ENCODE measurements at regions not wholly inside any gene's neighbourhood (a gene's known extent, or its start where the extent isn't known, plus 50 kb on each side); places are given as distances from the start of the nearest gene placed in this dataset.
"Not testable (repeated sequence)": the region's sequence is repeated elsewhere in the genome, so short reads cannot be mapped to it uniquely, and the experiment has no call there.

DNA sequence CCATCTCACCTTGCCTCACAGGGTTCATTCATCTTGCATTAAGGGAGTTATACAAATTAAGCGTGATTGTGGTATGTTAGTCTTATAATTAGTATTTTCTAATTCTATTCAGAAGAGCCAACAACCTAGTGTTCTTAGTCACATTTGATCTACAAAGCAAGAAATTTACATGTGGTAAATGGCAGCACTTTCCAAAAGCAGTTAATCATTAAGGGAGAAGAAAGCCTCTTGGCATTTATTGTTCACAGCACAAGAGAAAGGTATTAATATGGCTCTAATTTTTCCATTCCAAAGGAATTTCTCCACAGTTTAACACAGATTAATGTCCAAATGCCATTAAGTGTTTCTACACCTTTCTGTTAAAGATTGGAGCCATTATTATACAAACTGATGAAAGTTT is 1077.1 kb downstream of the ZPLD1 start:
- H3K4me3 ChIP-seq (ENCODE audit: low read depth in 1 of 2, low read length in 2 of 2) = no peak overlapping the region
- no peaks in the 10 kb centered on the region for H3K36me3 ChIP-seq (ENCODE audit: control insufficient read depth in 1 of 2, insufficient read depth in 2 of 2, low read length in 2 of 2)
- peaks cover 0 to 1% of the 10 kb centered on the region in 2 donors for H3K9me3 ChIP-seq (ENCODE audit: control insufficient read depth in 1 of 2, low read length in 2 of 2)
- H3K9ac ChIP-seq (ENCODE audit: low read depth in 1 of 2, low read length in 2 of 2) = no peak overlapping the region
- no peaks in the 10 kb centered on the region for H3K27me3 ChIP-seq (ENCODE audit: control insufficient read depth in 1 of 2, insufficient read depth in 2 of 2, low read length in 2 of 2)
- no peak overlapping the region for H3K27ac ChIP-seq (ENCODE audit: low read depth, low read length)
- no peaks in the 10 kb centered on the region for H3K4me1 ChIP-seq (ENCODE audit: control insufficient read depth in 1 of 2, insufficient read depth in 2 of 2, low read length in 2 of 2)

DNA sequence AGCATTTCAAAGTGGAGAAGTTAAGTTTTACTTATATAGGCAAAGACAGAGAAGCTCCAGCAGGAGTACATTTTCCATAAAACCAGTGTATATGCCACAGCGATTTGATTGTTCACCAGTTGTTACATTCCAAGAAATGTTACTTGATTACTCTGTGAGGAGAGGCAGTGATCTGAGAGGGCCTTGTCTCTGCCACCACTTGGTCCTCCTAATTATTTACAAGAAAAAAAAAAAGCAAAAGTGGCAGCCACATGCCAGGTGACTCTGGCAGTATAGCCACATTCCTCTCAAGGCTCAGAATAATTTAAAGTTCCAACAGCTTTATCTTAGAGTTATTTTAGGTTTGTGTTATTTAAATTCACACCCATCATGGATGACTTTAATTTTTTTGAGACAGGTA is 1077.8 kb downstream of the ZPLD1 start:
- no peak overlapping the region for H3K9ac ChIP-seq (ENCODE audit: low read depth in 1 of 2, low read length in 2 of 2)
- no peaks in the 10 kb centered on the region for H3K4me1 ChIP-seq (ENCODE audit: control insufficient read depth in 1 of 2, insufficient read depth in 2 of 2, low read length in 2 of 2)
- H3K27me3 ChIP-seq (ENCODE audit: control insufficient read depth in 1 of 2, insufficient read depth in 2 of 2, low read length in 2 of 2) = no peaks in the 10 kb centered on the region
- H3K9me3 ChIP-seq (ENCODE audit: control insufficient read depth in 1 of 2, low read length in 2 of 2) = peaks cover 0 to 4% of the 10 kb centered on the region in 2 donors
- H3K36me3 ChIP-seq (ENCODE audit: control insufficient read depth in 1 of 2, insufficient read depth in 2 of 2, low read length in 2 of 2) = no peaks in the 10 kb centered on the region
- H3K4me3 ChIP-seq (ENCODE audit: low read depth in 1 of 2, low read length in 2 of 2) = no peak overlapping the region
- no peak overlapping the region for H3K27ac ChIP-seq (ENCODE audit: low read depth, low read length)

GRCh38 chr3:103513003-103513402 is 1078.2 kb downstream of the ZPLD1 start:
- Histone ChIP-seq H3K9me3 (ENCODE audit: control insufficient read depth in 1 of 2, low read length in 2 of 2) (peaks cover 0 to 4% of the 10 kb centered on the region in 2 donors), H3K9ac (ENCODE audit: low read depth in 1 of 2, low read length in 2 of 2) (no peak overlapping the region), H3K4me3 (ENCODE audit: low read depth in 1 of 2, low read length in 2 of 2) (no peak overlapping the region), H3K27me3 (ENCODE audit: control insufficient read depth in 1 of 2, insufficient read depth in 2 of 2, low read length in 2 of 2) (no peaks in the 10 kb centered on the region), H3K36me3 (ENCODE audit: control insufficient read depth in 1 of 2, insufficient read depth in 2 of 2, low read length in 2 of 2) (no peaks in the 10 kb centered on the region), H3K4me1 (ENCODE audit: control insufficient read depth in 1 of 2, insufficient read depth in 2 of 2, low read length in 2 of 2) (no peaks in the 10 kb centered on the region), H3K27ac (ENCODE audit: low read depth, low read length) (no peak overlapping the region)

DNA sequence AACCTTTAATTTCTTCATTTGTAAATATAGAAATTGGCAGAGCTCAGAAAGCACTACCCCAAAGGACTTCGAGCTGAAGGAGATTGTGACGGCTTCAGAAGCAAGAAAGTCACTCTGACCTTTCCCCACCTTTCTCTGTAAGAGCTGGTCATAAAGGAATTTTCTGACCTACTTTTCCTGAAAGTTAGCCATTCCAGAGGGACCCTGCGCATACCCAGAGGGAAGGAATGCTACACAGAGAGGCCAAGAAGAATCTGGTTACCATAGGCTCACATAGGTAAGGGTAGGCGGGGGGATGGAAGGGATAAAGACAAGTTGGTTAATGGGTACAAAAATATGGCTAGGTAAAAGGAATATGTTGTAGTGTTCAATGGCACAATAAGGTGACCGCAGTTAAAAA is 1080.3 kb downstream of the ZPLD1 start:
- Histone ChIP-seq H3K4me3 (ENCODE audit: low read depth in 1 of 2, low read length in 2 of 2) (no peak overlapping the region), H3K9ac (ENCODE audit: low read depth in 1 of 2, low read length in 2 of 2) (no peak overlapping the region), H3K27me3 (ENCODE audit: control insufficient read depth in 1 of 2, insufficient read depth in 2 of 2, low read length in 2 of 2) (no peaks in the 10 kb centered on the region), H3K4me1 (ENCODE audit: control insufficient read depth in 1 of 2, insufficient read depth in 2 of 2, low read length in 2 of 2) (no peaks in the 10 kb centered on the region), H3K9me3 (ENCODE audit: control insufficient read depth in 1 of 2, low read length in 2 of 2) (peaks cover 0 to 4% of the 10 kb centered on the region in 2 donors), H3K27ac (ENCODE audit: low read depth, low read length) (no peak overlapping the region), H3K36me3 (ENCODE audit: control insufficient read depth in 1 of 2, insufficient read depth in 2 of 2, low read length in 2 of 2) (no peaks in the 10 kb centered on the region)

- Histone ChIP-seq H3K9ac (ENCODE audit: low read depth in 1 of 2, low read length in 2 of 2) (no peak overlapping the region), H3K27ac (ENCODE audit: low read depth, low read length) (no peak overlapping the region), H3K27me3 (ENCODE audit: control insufficient read depth in 1 of 2, insufficient read depth in 2 of 2, low read length in 2 of 2) (no peaks in the 10 kb centered on the region), H3K36me3 (ENCODE audit: control insufficient read depth in 1 of 2, insufficient read depth in 2 of 2, low read length in 2 of 2) (no peaks in the 10 kb centered on the region), H3K4me1 (ENCODE audit: control insufficient read depth in 1 of 2, insufficient read depth in 2 of 2, low read length in 2 of 2) (no peaks in the 10 kb centered on the region), H3K9me3 (ENCODE audit: control insufficient read depth in 1 of 2, low read length in 2 of 2) (peaks cover 0 to 9% of the 10 kb centered on the region in 2 donors), H3K4me3 (ENCODE audit: low read depth in 1 of 2, low read length in 2 of 2) (no peak overlapping the region)
Observed at GRCh38 chr3:103516950-103517349, 1082.1 kb downstream of the ZPLD1 start.

GRCh38 chr3:103531327-103531726 is 1096.5 kb downstream of the ZPLD1 start:
- not testable (repeated sequence) for H3K27me3 ChIP-seq (ENCODE audit: control insufficient read depth in 1 of 2, insufficient read depth in 2 of 2, low read length in 2 of 2); H3K27ac ChIP-seq (ENCODE audit: low read depth, low read length); H3K4me1 ChIP-seq (ENCODE audit: control insufficient read depth in 1 of 2, insufficient read depth in 2 of 2, low read length in 2 of 2); H3K9me3 ChIP-seq (ENCODE audit: control insufficient read depth in 1 of 2, low read length in 2 of 2); H3K4me3 ChIP-seq (ENCODE audit: low read depth in 1 of 2, low read length in 2 of 2); H3K36me3 ChIP-seq (ENCODE audit: control insufficient read depth in 1 of 2, insufficient read depth in 2 of 2, low read length in 2 of 2); H3K9ac ChIP-seq (ENCODE audit: low read depth in 1 of 2, low read length in 2 of 2)

DNA sequence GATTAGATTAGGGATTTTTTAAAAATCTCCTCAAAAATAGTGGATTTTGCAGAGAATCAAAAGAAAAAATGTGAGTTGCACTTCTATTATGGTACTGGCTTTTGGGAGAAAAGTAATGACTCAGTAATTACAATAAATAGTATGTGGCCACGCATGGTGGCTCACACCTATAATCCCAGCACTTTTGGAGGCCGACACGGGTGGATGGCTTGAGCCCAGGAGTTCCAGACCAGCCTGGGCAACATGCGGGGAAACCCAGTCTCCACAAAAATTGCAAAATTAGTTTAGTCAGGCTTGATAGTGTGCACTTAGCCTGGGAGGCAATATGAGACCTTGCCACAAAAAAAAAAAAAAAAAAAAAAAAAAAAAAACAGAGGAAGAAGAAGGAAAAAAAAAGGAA is 1098.2 kb downstream of the ZPLD1 start:
- Histone ChIP-seq H3K27me3 (ENCODE audit: control insufficient read depth in 1 of 2, insufficient read depth in 2 of 2, low read length in 2 of 2) (no peaks in the 10 kb centered on the region), H3K9me3 (ENCODE audit: control insufficient read depth in 1 of 2, low read length in 2 of 2) (no peaks in the 10 kb centered on the region), H3K4me3 (ENCODE audit: low read depth in 1 of 2, low read length in 2 of 2) (no peak overlapping the region), H3K4me1 (ENCODE audit: control insufficient read depth in 1 of 2, insufficient read depth in 2 of 2, low read length in 2 of 2) (no peaks in the 10 kb centered on the region), H3K9ac (ENCODE audit: low read depth in 1 of 2, low read length in 2 of 2) (no peak overlapping the region), H3K27ac (ENCODE audit: low read depth, low read length) (no peak overlapping the region), H3K36me3 (ENCODE audit: control insufficient read depth in 1 of 2, insufficient read depth in 2 of 2, low read length in 2 of 2) (no peaks in the 10 kb centered on the region)

GRCh38 chr3:103554451-103554850 is 1119.6 kb downstream of the ZPLD1 start:
- no peaks in the 10 kb centered on the region for H3K9me3 ChIP-seq (ENCODE audit: control insufficient read depth in 1 of 2, low read length in 2 of 2)
- no peaks in the 10 kb centered on the region for H3K27me3 ChIP-seq (ENCODE audit: control insufficient read depth in 1 of 2, insufficient read depth in 2 of 2, low read length in 2 of 2)
- H3K9ac ChIP-seq (ENCODE audit: low read depth in 1 of 2, low read length in 2 of 2) = no peak overlapping the region
- no peaks in the 10 kb centered on the region for H3K36me3 ChIP-seq (ENCODE audit: control insufficient read depth in 1 of 2, insufficient read depth in 2 of 2, low read length in 2 of 2)
- no peak overlapping the region for H3K27ac ChIP-seq (ENCODE audit: low read depth, low read length)
- no peaks in the 10 kb centered on the region for H3K4me1 ChIP-seq (ENCODE audit: control insufficient read depth in 1 of 2, insufficient read depth in 2 of 2, low read length in 2 of 2)
- H3K4me3 ChIP-seq (ENCODE audit: low read depth in 1 of 2, low read length in 2 of 2) = no peak overlapping the region

DNA sequence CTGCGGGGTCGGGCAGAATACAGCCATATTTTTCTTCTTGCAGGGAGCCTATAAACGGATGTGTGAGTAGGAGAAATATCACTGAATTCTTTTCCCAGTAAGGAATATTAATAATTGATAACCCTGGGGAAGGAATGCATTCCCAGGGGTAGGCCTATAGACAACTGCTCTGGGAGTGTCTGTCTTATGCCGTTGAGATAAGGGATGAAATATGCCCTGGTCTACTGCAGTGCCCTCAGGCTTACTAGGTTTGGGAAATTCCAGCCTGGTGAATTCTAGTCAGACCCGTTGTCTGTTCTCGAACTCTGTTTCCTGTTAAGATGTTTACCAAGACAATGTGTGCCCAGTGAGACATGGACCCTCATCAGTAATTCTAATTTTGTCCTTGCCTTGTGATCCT is 1129.3 kb downstream of the ZPLD1 start:
- not testable (repeated sequence) for H3K27me3 ChIP-seq (ENCODE audit: control insufficient read depth in 1 of 2, insufficient read depth in 2 of 2, low read length in 2 of 2); H3K27ac ChIP-seq (ENCODE audit: low read depth, low read length); H3K4me3 ChIP-seq (ENCODE audit: low read depth in 1 of 2, low read length in 2 of 2); H3K36me3 ChIP-seq (ENCODE audit: control insufficient read depth in 1 of 2, insufficient read depth in 2 of 2, low read length in 2 of 2); H3K4me1 ChIP-seq (ENCODE audit: control insufficient read depth in 1 of 2, insufficient read depth in 2 of 2, low read length in 2 of 2); H3K9me3 ChIP-seq (ENCODE audit: control insufficient read depth in 1 of 2, low read length in 2 of 2); H3K9ac ChIP-seq (ENCODE audit: low read depth in 1 of 2, low read length in 2 of 2)

- Histone ChIP-seq H3K36me3 (ENCODE audit: control insufficient read depth in 1 of 2, insufficient read depth in 2 of 2, low read length in 2 of 2) (no peaks in the 10 kb centered on the region), H3K4me1 (ENCODE audit: control insufficient read depth in 1 of 2, insufficient read depth in 2 of 2, low read length in 2 of 2) (no peaks in the 10 kb centered on the region), H3K27ac (ENCODE audit: low read depth, low read length) (no peak overlapping the region)
Observed at GRCh38 chr3:103585809-103586208, 1151.0 kb downstream of the ZPLD1 start.

GRCh38 chr3:103589770-103590169 is 1155.0 kb downstream of the ZPLD1 start:
- Histone ChIP-seq H3K27ac (ENCODE audit: low read depth, low read length) (no peak overlapping the region), H3K4me3 (ENCODE audit: low read depth in 1 of 2, low read length in 2 of 2) (no peak overlapping the region), H3K27me3 (ENCODE audit: control insufficient read depth in 1 of 2, insufficient read depth in 2 of 2, low read length in 2 of 2) (no peaks in the 10 kb centered on the region), H3K4me1 (ENCODE audit: control insufficient read depth in 1 of 2, insufficient read depth in 2 of 2, low read length in 2 of 2) (no peaks in the 10 kb centered on the region), H3K9ac (ENCODE audit: low read depth in 1 of 2, low read length in 2 of 2) (no peak overlapping the region), H3K9me3 (ENCODE audit: control insufficient read depth in 1 of 2, low read length in 2 of 2) (no peaks in the 10 kb centered on the region), H3K36me3 (ENCODE audit: control insufficient read depth in 1 of 2, insufficient read depth in 2 of 2, low read length in 2 of 2) (no peaks in the 10 kb centered on the region)

More at GRCh38 chr3:103585809-103586208, 1151.0 kb downstream of the ZPLD1 start:
- H3K9ac ChIP-seq (ENCODE audit: low read depth in 1 of 2, low read length in 2 of 2) = no peak overlapping the region
- no peaks in the 10 kb centered on the region for H3K9me3 ChIP-seq (ENCODE audit: control insufficient read depth in 1 of 2, low read length in 2 of 2)
- H3K27me3 ChIP-seq (ENCODE audit: control insufficient read depth in 1 of 2, insufficient read depth in 2 of 2, low read length in 2 of 2) = no peaks in the 10 kb centered on the region
- H3K4me3 ChIP-seq (ENCODE audit: low read depth in 1 of 2, low read length in 2 of 2) = no peak overlapping the region
